CD4-positive, alpha-beta T cell (primary cell): ENCODE measurements at regions not wholly inside any gene's neighbourhood (a gene's known extent, or its start where the extent isn't known, plus 50 kb on each side); places are given as distances from the start of the nearest gene placed in this dataset.

Experiments
- ATAC-seq: fragments of 200-7000 bp; cut with Tn5 transposase; one replicate; pipeline ENCODE4 v1.10.0; 2022; ENCODE audit warnings: mild to moderate bottlenecking; ENCODE audit not compliant: poor library complexity
- CTCF ChIA-PET: fragments of 350-600 bp; sonication (Branson Sonifier 250); formaldehyde crosslinking; loops from one replicate; lab custom pipeline; 2021; ENCODE audit warnings: antibody characterized with exemption, inconsistent platforms; lab: Charles Lee
- POLR2A ChIA-PET: fragments of 350-600 bp; sonication (Branson Sonifier 250); formaldehyde crosslinking; loops from one replicate; lab custom pipeline; 2021; ENCODE audit warnings: antibody characterized with exemption, inconsistent platforms; lab: Charles Lee
- DNase-seq, 14 experiments: peaks; one replicate each; pipeline ENCODE4 v3.0.0-alpha.2; 2013 to 2020; ENCODE audit warnings: mixed read lengths in 2 of 14
- H3K27ac ChIP-seq, 2 donors: one replicate each; pipeline versions ENCODE4 v1.5.1 to v1.7.0; 2013; ENCODE audit warnings: low read length in 2 of 2, low read depth in 1 of 2, mild to moderate bottlenecking in 1 of 2
- H3K27me3 ChIP-seq, 2 experiments: 1 replicate in 1 of 2; 2 replicates in 1 of 2; pipeline versions ENCODE4 v1.6.1 to v1.7.0; 2013; ENCODE audit warnings: low read length in 2 of 2, control low read depth in 1 of 2, mild to moderate bottlenecking in 1 of 2, moderate library complexity in 1 of 2; ENCODE audit not compliant: insufficient read depth in 2 of 2, control insufficient read depth in 1 of 2
- H3K36me3 ChIP-seq: one replicate; pipeline ENCODE4 v1.6.1; 2013; ENCODE audit warnings: low read length, control low read depth; ENCODE audit not compliant: insufficient read depth
- H3K4me1 ChIP-seq: one replicate; pipeline ENCODE4 v1.6.1; 2013; ENCODE audit warnings: low read length, control low read depth; ENCODE audit not compliant: insufficient read depth
- H3K4me3 ChIP-seq: one replicate; pipeline ENCODE4 v1.5.1; 2013; ENCODE audit warnings: mild to moderate bottlenecking, low read length, moderate library complexity
- H3K9me3 ChIP-seq, 2 experiments: 1 replicate in 1 of 2; 2 replicates in 1 of 2; pipeline versions ENCODE4 v1.6.1 to v1.7.0; 2013; ENCODE audit warnings: low read length in 2 of 2, mild to moderate bottlenecking in 2 of 2, control low read depth in 1 of 2, moderate library complexity in 1 of 2; ENCODE audit not compliant: control insufficient read depth in 1 of 2, insufficient read depth in 1 of 2
- H3K27ac Mint-ChIP-seq: one replicate; pipeline ENCODE4 v1.8.0; 2020; ENCODE audit warnings: mixed read lengths
- H3K27me3 Mint-ChIP-seq: one replicate; pipeline ENCODE4 v1.8.0; 2021; ENCODE audit warnings: mixed read lengths
- H3K36me3 Mint-ChIP-seq: one replicate; pipeline ENCODE4 v1.8.0; 2021; ENCODE audit warnings: low read depth, mixed read lengths
- H3K4me1 Mint-ChIP-seq: one replicate; pipeline ENCODE4 v1.8.0; 2021; ENCODE audit warnings: low read depth, mixed read lengths
- H3K4me3 Mint-ChIP-seq: one replicate; pipeline ENCODE4 v1.8.0; 2020; ENCODE audit warnings: mild to moderate bottlenecking, mixed read lengths
- H3K9me3 Mint-ChIP-seq: one replicate; pipeline ENCODE4 v1.8.0; 2020; ENCODE audit warnings: mixed read lengths
- intact Hi-C, 2 experiments: fragments of 100-400 bp; cut with DNase I in 1 of 2; cut with micrococcal nuclease in 1 of 2; formaldehyde crosslinking; loops; one replicate each; pipeline versions ENCODE4 v1.15.1 to v1.9.0; 2023 to 2025; cut with DNase I, micrococcal nuclease
- TF ChIP-seq, protein P1 (sequence below): fragments of 200-600 bp; IDR thresholded peaks from one replicate; pipeline ENCODE4 v1.8.0; 2022; ENCODE audit warnings: antibody characterized with exemption, mild to moderate bottlenecking

DNA sequence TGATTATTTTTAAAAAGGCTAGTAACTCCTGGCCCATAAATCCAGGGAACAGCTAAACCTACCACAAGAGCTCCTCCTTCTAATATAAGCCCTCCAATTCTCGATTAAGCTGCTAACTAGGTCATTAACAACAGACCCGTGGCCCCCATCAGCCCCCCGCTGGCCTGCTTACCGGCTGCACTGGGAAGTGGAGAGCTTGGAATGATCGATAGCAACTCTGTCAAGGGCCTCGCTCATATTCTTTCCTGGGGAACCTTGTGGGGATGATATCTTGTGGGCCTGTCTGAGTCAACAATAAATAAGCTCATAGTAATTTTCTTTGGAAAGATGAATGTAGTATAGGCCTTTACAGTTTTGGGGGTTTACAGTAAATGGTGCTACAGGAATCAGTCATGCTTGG, 353.5 kb downstream of the TCERG1L start:
- Mint-ChIP-seq H3K4me1 (no peaks in the 10 kb centered on the region), H3K9me3 (no peaks in the 10 kb centered on the region), H3K36me3 (no peaks in the 10 kb centered on the region), H3K27ac (no peak overlapping the region), H3K4me3 (no peak overlapping the region), H3K27me3 (no peaks in the 10 kb centered on the region)
- H3K9me3 ChIP-seq = peaks cover 0 to 11% of the 10 kb centered on the region in 2 experiments
- no peak overlapping the region for H3K4me3 ChIP-seq
- intact Hi-C loops = no loop called here
- no peak for DNase-seq
- H3K27me3 ChIP-seq = no peaks in the 10 kb centered on the region
- no peak for ATAC-seq
- no peaks in the 10 kb centered on the region for H3K36me3 ChIP-seq
- no peak overlapping the region for H3K27ac ChIP-seq
- no peaks in the 10 kb centered on the region for H3K4me1 ChIP-seq
- CTCF ChIA-PET = no interaction called here
- TF ChIP-seq, protein P1, sequence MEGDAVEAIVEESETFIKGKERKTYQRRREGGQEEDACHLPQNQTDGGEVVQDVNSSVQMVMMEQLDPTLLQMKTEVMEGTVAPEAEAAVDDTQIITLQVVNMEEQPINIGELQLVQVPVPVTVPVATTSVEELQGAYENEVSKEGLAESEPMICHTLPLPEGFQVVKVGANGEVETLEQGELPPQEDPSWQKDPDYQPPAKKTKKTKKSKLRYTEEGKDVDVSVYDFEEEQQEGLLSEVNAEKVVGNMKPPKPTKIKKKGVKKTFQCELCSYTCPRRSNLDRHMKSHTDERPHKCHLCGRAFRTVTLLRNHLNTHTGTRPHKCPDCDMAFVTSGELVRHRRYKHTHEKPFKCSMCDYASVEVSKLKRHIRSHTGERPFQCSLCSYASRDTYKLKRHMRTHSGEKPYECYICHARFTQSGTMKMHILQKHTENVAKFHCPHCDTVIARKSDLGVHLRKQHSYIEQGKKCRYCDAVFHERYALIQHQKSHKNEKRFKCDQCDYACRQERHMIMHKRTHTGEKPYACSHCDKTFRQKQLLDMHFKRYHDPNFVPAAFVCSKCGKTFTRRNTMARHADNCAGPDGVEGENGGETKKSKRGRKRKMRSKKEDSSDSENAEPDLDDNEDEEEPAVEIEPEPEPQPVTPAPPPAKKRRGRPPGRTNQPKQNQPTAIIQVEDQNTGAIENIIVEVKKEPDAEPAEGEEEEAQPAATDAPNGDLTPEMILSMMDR = no peak
- POLR2A ChIA-PET = no interaction called here

DNA sequence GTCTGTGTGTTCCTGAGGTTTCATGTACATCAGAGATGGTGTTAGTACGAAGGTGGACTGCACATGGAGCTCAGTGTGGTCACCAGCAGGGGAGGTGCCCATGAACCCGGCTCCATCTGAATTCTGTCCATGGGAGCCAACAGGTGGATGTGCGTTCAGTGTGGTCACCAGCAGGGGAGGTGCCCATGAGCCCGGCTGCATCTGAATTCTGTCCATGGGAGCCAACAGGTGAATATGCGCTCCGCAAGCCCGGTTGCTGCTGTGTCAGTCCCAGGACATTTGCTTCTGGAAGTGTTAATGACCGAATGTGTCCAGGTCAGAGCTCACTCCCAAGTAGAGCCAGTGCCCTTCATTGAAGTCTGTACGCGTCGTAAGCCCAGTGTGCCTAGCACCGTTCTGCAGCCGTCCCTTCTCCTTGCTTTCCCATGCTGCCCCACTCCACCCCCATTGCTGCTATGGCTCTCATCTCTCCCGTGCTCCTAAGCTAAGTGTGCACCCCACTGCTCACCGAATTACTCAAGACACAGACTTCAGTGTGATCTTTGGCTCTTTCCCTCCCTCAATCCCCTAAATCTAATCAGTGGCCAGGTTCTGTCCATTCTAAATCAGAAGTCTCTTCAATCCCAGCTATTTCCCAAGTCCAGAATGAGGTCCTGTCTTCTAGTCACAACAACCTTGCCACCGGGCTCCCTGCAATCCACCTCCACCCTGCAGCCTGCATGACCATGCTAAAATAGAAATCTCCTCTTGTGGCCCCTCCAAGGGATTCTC, 352.4 kb downstream of the TCERG1L start:
- Mint-ChIP-seq H3K36me3 (no peaks in the 10 kb centered on the region), H3K27ac (no peak overlapping the region), H3K4me1 (no peaks in the 10 kb centered on the region), H3K27me3 (no peaks in the 10 kb centered on the region), H3K9me3 (no peaks in the 10 kb centered on the region), H3K4me3 (no peak overlapping the region)
- CTCF ChIA-PET = no interaction called here
- DNase-seq = no peak
- POLR2A ChIA-PET = no interaction called here
- Histone ChIP-seq H3K4me1 (no peaks in the 10 kb centered on the region), H3K27ac (no peak overlapping the region), H3K36me3 (no peaks in the 10 kb centered on the region), H3K4me3 (no peak overlapping the region), H3K27me3 (no peaks in the 10 kb centered on the region), H3K9me3 (peaks cover 0 to 18% of the 10 kb centered on the region in 2 experiments)
- ATAC-seq = no peak
- TF ChIP-seq, protein P1 = no peak
- intact Hi-C loops = no loop called here

DNA sequence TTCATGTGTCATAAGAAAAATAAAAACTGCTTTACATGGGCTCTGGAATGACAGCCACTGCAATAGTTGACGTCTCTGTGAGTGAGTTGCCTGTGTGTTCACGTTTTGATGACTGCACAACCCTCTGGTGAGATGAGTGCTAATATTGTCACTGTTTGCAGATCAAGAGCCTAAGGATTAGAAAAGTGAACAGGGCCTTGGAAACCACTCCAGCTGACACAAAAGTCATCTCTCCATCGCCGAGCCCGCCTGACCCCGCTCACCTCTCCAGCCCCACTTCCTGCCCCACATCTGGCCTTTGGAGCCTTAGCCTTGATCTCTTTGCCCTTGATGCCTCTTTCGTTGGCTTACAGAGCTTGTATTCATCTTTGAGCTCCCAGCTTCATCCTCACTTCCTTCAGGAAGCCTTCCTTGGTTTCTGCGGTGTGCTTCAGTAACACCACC, 351.7 kb downstream of the TCERG1L start:
- Histone ChIP-seq H3K36me3 (no peaks in the 10 kb centered on the region), H3K27ac (no peak overlapping the region), H3K4me1 (no peaks in the 10 kb centered on the region), H3K4me3 (no peak overlapping the region), H3K9me3 (peaks cover 0 to 20% of the 10 kb centered on the region in 2 experiments), H3K27me3 (no peaks in the 10 kb centered on the region)
- DNase-seq (no peak), ATAC-seq (no peak)
- Mint-ChIP-seq H3K27ac (no peak overlapping the region), H3K36me3 (no peaks in the 10 kb centered on the region), H3K4me1 (no peaks in the 10 kb centered on the region), H3K9me3 (no peaks in the 10 kb centered on the region), H3K4me3 (no peak overlapping the region), H3K27me3 (no peaks in the 10 kb centered on the region)
- CTCF ChIA-PET = no interaction called here
- TF ChIP-seq, protein P1 = no peak
- POLR2A ChIA-PET = no interaction called here
- intact Hi-C loops = no loop called here
